ENCODE measurements at regions not wholly inside any gene's neighbourhood (a gene's known extent, or its start where the extent isn't known, plus 50 kb on each side); places are given as distances from the start of the nearest gene placed in this dataset.

- DNase-seq (ENCODE audit: low read depth in 1 of 2, low spot score in 1 of 2) = no peak
- TF ChIP-seq SPI1 (IDR thresholded peaks at IDR 0.05; ENCODE audit: borderline replicate concordance, low read depth) (no peak), GABPA (IDR thresholded peaks at IDR 0.05; ENCODE audit: low read depth) (no peak), POLR2AphosphoS5 (IDR thresholded peaks at IDR 0.05; ENCODE audit: low read depth) (no peak), CTCF (IDR thresholded peaks at IDR 0.05; ENCODE audit: insufficient read depth, low read length) (no peak), REST (IDR thresholded peaks at IDR 0.05; ENCODE audit: insufficient replicate concordance, low read depth) (no peak)
- no peaks in the 10 kb centered on the region for H3K27me3 ChIP-seq (ENCODE audit: insufficient read depth, poor library complexity, severe bottlenecking)
These were observed 863.7 kb upstream of the ALCAM start for GRCh38 chr3:104503022-104503421.

GRCh38 chr3:104510131-104510849, 856.4 kb upstream of the ALCAM start:
- no peak for DNase-seq (ENCODE audit: low read depth in 1 of 2, low spot score in 1 of 2)
- TF ChIP-seq SPI1 (IDR thresholded peaks at IDR 0.05; ENCODE audit: borderline replicate concordance, low read depth) (no peak), REST (IDR thresholded peaks at IDR 0.05; ENCODE audit: insufficient replicate concordance, low read depth) (no peak), POLR2AphosphoS5 (IDR thresholded peaks at IDR 0.05; ENCODE audit: low read depth) (no peak)
- Histone ChIP-seq H3K27me3 (ENCODE audit: insufficient read depth, poor library complexity, severe bottlenecking) (no peaks in the 10 kb centered on the region), H3K27ac (replicated peaks) (no peak overlapping the region), H3K4me3 (replicated peaks; ENCODE audit: insufficient read depth, low read length) (no peak overlapping the region)

More at GRCh38 chr3:104503022-104503421, 863.7 kb upstream of the ALCAM start:
- H3K27ac ChIP-seq (replicated peaks) = no peak overlapping the region
- no peak overlapping the region for H3K4me3 ChIP-seq (replicated peaks; ENCODE audit: insufficient read depth, low read length)

GRCh38 chr3:104514371-104514770, 852.3 kb upstream of the ALCAM start:
- no peak for TF ChIP-seq POLR2AphosphoS5 (IDR thresholded peaks at IDR 0.05; ENCODE audit: low read depth)
- no peak for TF ChIP-seq GABPA (IDR thresholded peaks at IDR 0.05; ENCODE audit: low read depth)
- TF ChIP-seq SPI1 (IDR thresholded peaks at IDR 0.05; ENCODE audit: borderline replicate concordance, low read depth) = no peak
- no peak for TF ChIP-seq REST (IDR thresholded peaks at IDR 0.05; ENCODE audit: insufficient replicate concordance, low read depth)
- no peak for TF ChIP-seq CTCF (IDR thresholded peaks at IDR 0.05; ENCODE audit: insufficient read depth, low read length)
- Histone ChIP-seq H3K4me3 (replicated peaks; ENCODE audit: insufficient read depth, low read length) (no peak overlapping the region), H3K27ac (replicated peaks) (no peak overlapping the region), H3K27me3 (ENCODE audit: insufficient read depth, poor library complexity, severe bottlenecking) (no peaks in the 10 kb centered on the region)
- no peak for DNase-seq (ENCODE audit: low read depth in 1 of 2, low spot score in 1 of 2)

All from HL-60 (cell line).